COLO829 (cell line): ENCODE measurements at regions not wholly inside any gene's neighbourhood (a gene's known extent, or its start where the extent isn't known, plus 50 kb on each side); places are given as distances from the start of the nearest gene placed in this dataset.

ENCODE experiments used
- DNase-seq: peaks from one replicate; pipeline ENCODE4 v3.0.0; 2012; ENCODE audit warnings: low spot score

GRCh38 chr21:43274022-43274945, 105.5 kb downstream of the CRYAA start:
- no peak for DNase-seq

GRCh38 chr21:43273708-43274021, 104.9 kb downstream of the CRYAA start:
- no peak for DNase-seq

GRCh38 chr21:43273016-43273707, 104.4 kb downstream of the CRYAA start:
- no peak for DNase-seq

- DNase-seq = no peak
Observed at GRCh38 chr21:43272591-43272990, 103.8 kb downstream of the CRYAA start.

DNA sequence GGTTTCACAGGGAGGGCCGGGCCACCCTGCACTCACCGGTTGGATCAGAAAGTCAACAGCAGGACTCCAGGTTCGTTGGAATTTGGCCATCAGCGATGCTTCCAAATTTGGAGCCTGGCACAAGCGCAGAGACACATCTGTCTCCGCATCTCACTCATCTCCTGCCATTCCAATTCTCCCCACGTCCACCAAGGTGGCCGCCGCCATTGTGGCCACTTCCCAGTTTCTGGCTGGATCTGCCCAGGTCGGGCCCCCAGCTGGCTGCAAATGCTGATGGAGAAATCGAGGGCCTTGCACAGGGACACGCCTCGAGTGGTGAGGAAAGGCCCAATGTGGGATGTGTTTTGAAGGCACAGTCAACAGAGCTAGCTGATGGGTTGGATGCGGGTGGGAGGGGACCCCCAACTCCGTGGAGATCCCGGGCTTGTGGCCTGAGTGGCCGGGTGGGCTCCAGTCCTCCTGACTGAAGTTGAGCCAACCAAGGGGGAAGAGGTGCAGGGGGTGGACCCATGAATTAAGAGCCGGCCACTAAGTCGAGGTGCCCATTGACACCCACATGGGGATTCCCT, 102.7 kb downstream of the CRYAA start:
- no peak for DNase-seq

DNA sequence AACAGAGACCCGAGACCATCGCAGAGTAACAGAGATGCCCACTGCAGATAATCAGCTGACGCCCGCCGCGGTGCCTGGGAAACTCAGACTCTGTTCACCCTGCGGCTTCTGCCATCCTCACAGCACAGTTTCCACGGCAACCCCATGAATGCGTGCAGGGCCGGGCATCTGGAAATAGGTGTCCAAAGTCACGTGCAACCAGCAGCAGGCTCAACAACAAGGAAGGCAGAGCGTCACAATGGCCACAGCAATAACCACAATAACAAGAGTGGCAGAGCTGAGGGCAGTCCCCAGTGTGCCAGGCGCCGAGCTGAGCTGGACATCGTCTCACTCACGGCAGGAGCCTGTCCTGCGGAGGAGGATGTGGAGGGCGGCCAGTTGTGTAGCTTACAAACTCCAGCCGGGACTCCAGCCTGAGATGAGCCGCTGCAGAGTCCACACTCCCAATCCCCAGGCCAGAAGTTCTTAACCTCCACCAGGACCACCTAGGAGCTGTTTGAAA, 102.0 kb downstream of the CRYAA start:
- DNase-seq = no peak

- DNase-seq = no peak
Observed at GRCh38 chr21:43269957-43270705, 101.3 kb downstream of the CRYAA start.

- no peak for DNase-seq
Observed at GRCh38 chr21:43269440-43269839, 100.6 kb downstream of the CRYAA start.

DNA sequence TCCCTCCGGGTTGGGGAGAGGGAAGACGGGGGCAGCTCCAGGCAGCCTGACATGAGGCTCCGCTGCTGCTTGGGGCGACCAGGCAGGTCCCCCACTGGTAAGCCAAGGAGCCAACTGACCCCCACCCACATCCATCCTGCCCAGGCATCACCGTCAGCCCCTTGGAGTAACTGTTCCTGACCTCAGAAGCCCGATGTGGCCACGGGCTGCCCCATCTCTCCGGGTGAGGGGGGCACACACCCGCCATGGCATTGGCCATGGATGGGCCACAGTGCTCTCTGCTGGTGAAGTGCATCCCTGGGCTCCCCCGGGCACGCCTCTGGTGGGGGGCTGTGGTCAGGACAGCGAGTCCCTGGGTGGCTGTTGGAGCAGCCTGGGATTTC, 100.0 kb downstream of the CRYAA start:
- DNase-seq = no peak

DNA sequence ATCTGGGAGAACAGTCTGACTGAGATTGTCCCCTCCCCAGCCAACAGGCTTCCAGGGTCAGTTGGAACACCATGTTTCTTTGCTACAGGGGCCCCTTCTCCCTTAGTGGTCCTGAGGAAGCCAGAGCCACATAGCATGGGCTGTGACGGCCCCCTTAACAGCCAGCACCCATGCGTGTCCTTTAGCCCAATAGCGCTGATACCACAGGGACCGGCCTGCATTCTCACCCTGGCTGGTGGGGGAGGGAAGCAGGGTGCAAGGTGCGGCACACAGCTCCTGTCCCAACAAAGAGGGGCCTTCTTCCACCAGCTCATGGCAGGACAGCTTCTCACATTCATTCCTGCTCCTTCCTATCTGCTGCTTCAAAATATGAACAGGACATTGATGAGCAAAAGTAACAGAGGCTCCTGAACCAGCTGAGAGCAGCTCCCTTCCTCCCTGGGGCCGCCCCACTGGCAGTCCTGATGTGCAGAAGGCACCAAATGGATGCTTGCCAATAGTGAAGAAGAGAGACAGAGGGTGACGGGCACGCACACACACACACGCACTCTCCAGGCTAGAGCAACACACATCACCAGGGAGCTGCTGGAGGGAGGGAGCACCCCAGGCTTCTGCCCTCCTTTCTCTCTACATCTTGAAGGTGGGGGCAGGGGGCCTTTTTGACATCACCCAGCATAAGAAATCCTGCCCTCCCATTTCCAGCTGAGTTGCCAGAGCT, 99.4 kb downstream of the CRYAA start:
- no peak for DNase-seq

- DNase-seq = no peak
Observed at GRCh38 chr21:43267391-43268085, 98.7 kb downstream of the CRYAA start.

- no peak for DNase-seq
Observed at GRCh38 chr21:43266534-43266933, 97.7 kb downstream of the CRYAA start.

DNA sequence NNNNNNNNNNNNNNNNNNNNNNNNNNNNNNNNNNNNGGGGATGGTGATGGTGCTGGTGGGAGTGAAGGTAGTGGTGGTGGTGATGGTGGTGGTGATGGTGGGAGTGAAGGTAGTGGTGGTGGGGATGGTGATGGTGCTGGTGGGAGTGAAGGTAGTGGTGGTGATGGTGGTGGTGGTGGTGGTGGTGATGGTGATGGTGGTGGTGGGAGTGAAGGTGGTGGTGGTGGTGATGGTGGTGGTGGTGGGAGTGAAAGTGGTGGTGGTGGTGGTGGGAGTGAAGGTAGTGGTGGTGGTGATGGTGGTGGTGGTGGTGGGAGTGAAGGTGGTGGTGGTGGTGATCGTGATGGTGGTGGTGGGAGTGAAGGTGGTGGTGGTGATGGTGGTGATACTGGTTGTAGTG, 93.6 kb downstream of the CRYAA start:
- no peak for DNase-seq
